H9 (cell line): ENCODE measurements at regions not wholly inside any gene's neighbourhood (a gene's known extent, or its start where the extent isn't known, plus 50 kb on each side); places are given as distances from the start of the nearest gene placed in this dataset.

Source experiments
- DNase-seq: peaks from one replicate; pipeline ENCODE4 v3.0.0-alpha.2; 2017
- H2AFZ ChIP-seq: one replicate; pipeline ENCODE4 v1.6.1; 2013; ENCODE audit warnings: mild to moderate bottlenecking, low read length, control low read depth, moderate library complexity
- H2AK5ac ChIP-seq: 2 replicates; pipeline ENCODE4 v1.6.1; 2013; ENCODE audit warnings: low read length, control low read depth, mixed read lengths; ENCODE audit not compliant: insufficient read length
- H2BK120ac ChIP-seq: one replicate; pipeline ENCODE4 v1.6.1; 2013; ENCODE audit warnings: low read depth, mild to moderate bottlenecking, low read length, control low read depth, inconsistent platforms; ENCODE audit not compliant: poor library complexity, severe bottlenecking
- H2BK12ac ChIP-seq: 2 replicates; pipeline ENCODE4 v1.6.1; 2013; ENCODE audit warnings: low read length, control low read depth, mixed read lengths, low read depth; ENCODE audit not compliant: insufficient read length
- H2BK15ac ChIP-seq: 2 replicates; pipeline ENCODE4 v1.6.1; 2013; ENCODE audit warnings: low read depth, low read length, control low read depth
- H2BK20ac ChIP-seq: one replicate; pipeline ENCODE4 v1.6.1; 2013; ENCODE audit warnings: low read depth, mild to moderate bottlenecking, low read length, control low read depth, inconsistent platforms; ENCODE audit not compliant: poor library complexity, severe bottlenecking
- H2BK5ac ChIP-seq: 2 replicates; pipeline ENCODE4 v1.6.1; 2013; ENCODE audit warnings: low read length, control low read depth, mixed read lengths; ENCODE audit not compliant: insufficient read length
- H3K14ac ChIP-seq: 2 replicates; pipeline ENCODE4 v1.6.1; 2013; ENCODE audit warnings: low read length, control low read depth; ENCODE audit not compliant: insufficient read depth
- H3K18ac ChIP-seq: 2 replicates; pipeline ENCODE4 v1.6.1; 2013; ENCODE audit warnings: low read depth, mild to moderate bottlenecking, mixed read lengths, low read length, control low read depth; ENCODE audit not compliant: insufficient read length
- H3K23ac ChIP-seq: 2 replicates; pipeline ENCODE4 v1.6.1; 2013; ENCODE audit warnings: low read length, control low read depth, mixed read lengths, low read depth; ENCODE audit not compliant: insufficient read length
- H3K23me2 ChIP-seq: 2 replicates; pipeline ENCODE4 v1.6.1; 2013; ENCODE audit warnings: low read depth, mild to moderate bottlenecking, mixed read lengths, low read length, control low read depth; ENCODE audit not compliant: insufficient read length, poor library complexity, severe bottlenecking
- H3K27ac ChIP-seq: 2 replicates; pipeline ENCODE4 v1.5.1; 2013; ENCODE audit warnings: low read length, control low read depth, mixed read lengths, low read depth; ENCODE audit not compliant: insufficient read length
- H3K27me3 ChIP-seq: 2 replicates; pipeline ENCODE4 v1.6.1; 2013; ENCODE audit warnings: low read length, control low read depth, inconsistent platforms; ENCODE audit not compliant: insufficient read depth
- H3K4ac ChIP-seq: 2 replicates; pipeline ENCODE4 v1.6.1; 2013; ENCODE audit warnings: low read depth, mild to moderate bottlenecking, control low read depth, inconsistent platforms, low read length, moderate library complexity
- H3K4me1 ChIP-seq: 2 replicates; pipeline ENCODE4 v1.6.1; 2013; ENCODE audit warnings: low read length, control low read depth, inconsistent platforms; ENCODE audit not compliant: insufficient read depth
- H3K4me2 ChIP-seq: 2 replicates; pipeline ENCODE4 v1.6.1; 2013; ENCODE audit warnings: low read length, control low read depth, mixed read lengths; ENCODE audit not compliant: insufficient read length, insufficient read depth
- H3K56ac ChIP-seq: 2 replicates; pipeline ENCODE4 v1.6.1; 2013; ENCODE audit warnings: low read depth, mild to moderate bottlenecking, mixed read lengths, low read length, control low read depth; ENCODE audit not compliant: insufficient read length
- H3K79me1 ChIP-seq: 2 replicates; pipeline ENCODE4 v1.6.1; 2013; ENCODE audit warnings: low read depth, mild to moderate bottlenecking, moderate library complexity, low read length, control low read depth, inconsistent platforms; ENCODE audit not compliant: insufficient read depth, poor library complexity, severe bottlenecking
- H3K79me2 ChIP-seq: 2 replicates; pipeline ENCODE4 v1.6.1; 2013; ENCODE audit warnings: low read length, control low read depth, inconsistent platforms; ENCODE audit not compliant: insufficient read depth
- H3K9ac ChIP-seq: 2 replicates; pipeline ENCODE4 v1.6.1; 2013; ENCODE audit warnings: low read length, control low read depth, mixed read lengths; ENCODE audit not compliant: insufficient read length; ENCODE audit errors: extremely low read depth
- H3K9me3 ChIP-seq: one replicate; pipeline ENCODE4 v1.6.1; 2013; ENCODE audit warnings: low read depth, low read length, inconsistent platforms; ENCODE audit not compliant: control insufficient read depth
- H3T11ph ChIP-seq: one replicate; pipeline ENCODE4 v1.6.1; 2013; ENCODE audit warnings: mild to moderate bottlenecking, low read length, control low read depth, inconsistent platforms
- H4K20me1 ChIP-seq: one replicate; pipeline ENCODE4 v1.6.1; 2013; ENCODE audit not compliant: control insufficient read depth, insufficient read length, insufficient read depth
- H4K5ac ChIP-seq: 2 replicates; pipeline ENCODE4 v1.6.1; 2013; ENCODE audit warnings: low read depth, mild to moderate bottlenecking, mixed read lengths, low read length, control low read depth; ENCODE audit not compliant: insufficient read length
- H4K8ac ChIP-seq: replicated peaks from 2 replicates; pipeline ENCODE4 v1.6.1; 2013; ENCODE audit warnings: low read length, control low read depth, mixed read lengths, low read depth; ENCODE audit not compliant: insufficient read length
- H4K91ac ChIP-seq: 2 replicates; pipeline ENCODE4 v1.6.1; 2013; ENCODE audit warnings: low read depth, mild to moderate bottlenecking, moderate library complexity, mixed read lengths, low read length, control low read depth; ENCODE audit not compliant: insufficient read length
- H3K27ac Mint-ChIP-seq, 3 experiments: 2 replicates in 2 of 3; 3 replicates in 1 of 3; pipeline ENCODE4 v1.8.0; 2020 to 2021; ENCODE audit warnings: mixed read lengths in 3 of 3, mild to moderate bottlenecking in 1 of 3, moderate library complexity in 1 of 3
- H3K27me3 Mint-ChIP-seq: 2 replicates; pipeline ENCODE4 v1.8.0; 2021; ENCODE audit warnings: low read depth, mild to moderate bottlenecking, moderate library complexity, mixed read lengths
- H3K36me3 Mint-ChIP-seq, 3 experiments: 2 replicates in 2 of 3; 3 replicates in 1 of 3; pipeline ENCODE4 v1.8.0; 2020 to 2021; ENCODE audit warnings: low read depth in 3 of 3, mixed read lengths in 3 of 3; ENCODE audit not compliant: insufficient read depth in 1 of 3
- H3K4me1 Mint-ChIP-seq, 2 experiments: 2 replicates each; pipeline ENCODE4 v1.8.0; 2020; ENCODE audit warnings: mixed read lengths in 2 of 2
- H3K4me3 Mint-ChIP-seq, 2 experiments: 2 replicates in 1 of 2; 3 replicates in 1 of 2; pipeline ENCODE4 v1.8.0; 2020 to 2021; ENCODE audit warnings: mild to moderate bottlenecking in 2 of 2, mixed read lengths in 2 of 2, moderate library complexity in 1 of 2
- H3K9me3 Mint-ChIP-seq, 2 experiments: 2 replicates in 1 of 2; 3 replicates in 1 of 2; pipeline ENCODE4 v1.8.0; 2020; ENCODE audit warnings: mild to moderate bottlenecking in 2 of 2, mixed read lengths in 2 of 2, moderate library complexity in 1 of 2
- WGBS: extraction: QIAGEN DNeasy Blood & Tissue Kit; methylation state at CpG from one replicate; pipeline ENCODE4 v1.1.7; 2013; ENCODE audit warnings: missing lambda C conversion rate, low lambda C conversion rate, mixed read lengths; ENCODE audit not compliant: insufficient read length; ENCODE audit errors: extremely low coverage; 5-methylcytosine and 5-hydroxymethylcytosine counted together
- TF ChIP-seq, protein P1 (sequence below): fragments of 200-600 bp; sonication (generic); conservative IDR thresholded peaks from 3 replicates; pipeline ENCODE4 v1.8.0; 2021; ENCODE audit warnings: antibody characterized with exemption, mild to moderate bottlenecking

DNA sequence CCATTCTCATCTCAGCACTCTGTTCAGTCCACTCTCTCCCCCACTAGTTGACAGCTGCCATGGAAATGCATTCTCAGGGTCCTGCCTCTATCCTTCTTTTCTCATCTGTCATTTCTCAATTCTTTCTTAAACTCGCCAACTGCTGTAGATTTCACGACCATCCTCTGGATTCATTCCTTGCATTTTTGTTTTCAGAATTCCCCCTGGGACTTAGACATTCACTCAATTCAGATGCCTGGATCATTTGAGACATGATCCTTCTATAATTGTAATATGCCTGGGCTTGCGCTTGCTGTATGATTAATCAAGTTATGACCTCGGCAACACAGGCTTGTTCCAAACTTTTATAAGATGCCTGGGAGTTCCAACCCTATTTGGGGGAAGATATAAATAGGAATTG is 104.5 kb downstream of the RAB11FIP2 start:
- no peak overlapping the region for H3T11ph ChIP-seq
- no peak overlapping the region for H3K9ac ChIP-seq
- no peak overlapping the region for H4K8ac ChIP-seq
- TF ChIP-seq, protein P1, sequence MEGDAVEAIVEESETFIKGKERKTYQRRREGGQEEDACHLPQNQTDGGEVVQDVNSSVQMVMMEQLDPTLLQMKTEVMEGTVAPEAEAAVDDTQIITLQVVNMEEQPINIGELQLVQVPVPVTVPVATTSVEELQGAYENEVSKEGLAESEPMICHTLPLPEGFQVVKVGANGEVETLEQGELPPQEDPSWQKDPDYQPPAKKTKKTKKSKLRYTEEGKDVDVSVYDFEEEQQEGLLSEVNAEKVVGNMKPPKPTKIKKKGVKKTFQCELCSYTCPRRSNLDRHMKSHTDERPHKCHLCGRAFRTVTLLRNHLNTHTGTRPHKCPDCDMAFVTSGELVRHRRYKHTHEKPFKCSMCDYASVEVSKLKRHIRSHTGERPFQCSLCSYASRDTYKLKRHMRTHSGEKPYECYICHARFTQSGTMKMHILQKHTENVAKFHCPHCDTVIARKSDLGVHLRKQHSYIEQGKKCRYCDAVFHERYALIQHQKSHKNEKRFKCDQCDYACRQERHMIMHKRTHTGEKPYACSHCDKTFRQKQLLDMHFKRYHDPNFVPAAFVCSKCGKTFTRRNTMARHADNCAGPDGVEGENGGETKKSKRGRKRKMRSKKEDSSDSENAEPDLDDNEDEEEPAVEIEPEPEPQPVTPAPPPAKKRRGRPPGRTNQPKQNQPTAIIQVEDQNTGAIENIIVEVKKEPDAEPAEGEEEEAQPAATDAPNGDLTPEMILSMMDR, result no peak
- H2BK5ac ChIP-seq, result no peak overlapping the region
- no peak overlapping the region for H2BK12ac ChIP-seq
- no peaks in the 10 kb centered on the region for H3K79me1 ChIP-seq
- DNase-seq, result no peak
- no peaks in the 10 kb centered on the region for H3K23me2 ChIP-seq
- H3K14ac ChIP-seq, result no peak overlapping the region
- H3K9me3 ChIP-seq, result no peaks in the 10 kb centered on the region
- no peak overlapping the region for H3K23ac ChIP-seq
- H3K4me2 ChIP-seq, result no peak overlapping the region
- H3K27ac Mint-ChIP-seq, result no peak overlapping the region
- no peaks in the 10 kb centered on the region for H3K9me3 Mint-ChIP-seq
- H2BK15ac ChIP-seq, result no peak overlapping the region
- H3K56ac ChIP-seq, result no peak overlapping the region
- no peak overlapping the region for H3K18ac ChIP-seq
- H3K27me3 Mint-ChIP-seq, result peaks cover 9% of the 10 kb centered on the region
- no peaks in the 10 kb centered on the region for H3K4me1 ChIP-seq
- no peak overlapping the region for H3K27ac ChIP-seq
- H2AFZ ChIP-seq, result no peak overlapping the region
- no peak overlapping the region for H3K4me3 Mint-ChIP-seq
- H4K5ac ChIP-seq, result no peak overlapping the region
- H2BK120ac ChIP-seq, result no peak overlapping the region
- H3K4ac ChIP-seq, result no peak overlapping the region
- H4K91ac ChIP-seq, result no peak overlapping the region
- no peaks in the 10 kb centered on the region for H3K27me3 ChIP-seq
- no peak overlapping the region for H2BK20ac ChIP-seq
- no peaks in the 10 kb centered on the region for H3K79me2 ChIP-seq
- H3K4me1 Mint-ChIP-seq, result peaks cover 5 to 7% of the 10 kb centered on the region in 2 experiments; a peak in 2 of 4 replicates
- H2AK5ac ChIP-seq, result no peak overlapping the region
- H3K36me3 Mint-ChIP-seq, result no peaks in the 10 kb centered on the region; a peak in 1 of 7 replicates
- H4K20me1 ChIP-seq, result no peaks in the 10 kb centered on the region
- WGBS, result no CpG with 5 or more reads among the region's 4 CpGs
